ENCODE measurements at regions not wholly inside any gene's neighbourhood (a gene's known extent, or its start where the extent isn't known, plus 50 kb on each side); places are given as distances from the start of the nearest gene placed in this dataset.

DNA sequence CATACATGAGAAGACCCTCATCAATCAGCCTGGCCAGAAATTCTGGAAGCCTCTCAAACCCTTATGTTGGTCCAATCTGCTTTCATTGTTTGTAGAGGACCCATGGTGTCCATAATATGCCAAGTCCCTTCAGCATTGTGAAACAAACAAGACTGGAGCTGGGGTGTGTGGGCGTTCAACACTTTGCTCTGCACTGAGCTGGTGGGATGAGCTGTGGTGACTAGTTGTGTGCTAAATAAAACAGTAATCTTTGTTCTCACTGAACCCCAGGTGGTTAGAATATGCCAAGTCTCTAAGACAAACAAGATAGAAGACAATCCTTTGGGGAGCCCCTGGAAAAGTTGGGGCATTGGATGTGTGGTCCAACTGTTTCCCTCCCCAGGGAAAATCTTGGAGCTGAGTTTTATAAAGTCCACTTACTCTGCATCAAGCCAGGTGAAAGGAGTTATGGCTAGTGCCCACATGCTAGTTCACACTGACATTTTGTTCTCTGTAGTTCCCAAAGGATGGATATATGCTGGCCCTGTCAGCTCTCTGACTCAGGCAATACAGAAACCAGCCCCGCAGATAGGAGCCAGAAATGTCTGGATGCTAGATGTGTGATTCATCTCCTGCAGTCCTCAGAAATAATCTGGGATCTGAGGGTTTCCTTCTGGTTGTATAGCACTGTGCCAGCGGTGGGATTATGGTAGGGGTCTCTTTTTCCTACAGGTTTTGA is 260.2 kb downstream of the TMX3 start:
- Histone ChIP-seq H3K9me3 (replicated peaks; ENCODE audit: control insufficient read depth, low read depth, low read length) (no peaks in the 10 kb centered on the region), H3K27me3 (ENCODE audit: control insufficient read depth, insufficient read depth, low read length) (no peaks in the 10 kb centered on the region), H3K36me3 (ENCODE audit: control insufficient read depth, insufficient read depth, low read length) (no peaks in the 10 kb centered on the region), H3K4me1 (ENCODE audit: control insufficient read depth, insufficient read depth, low read length) (no peaks in the 10 kb centered on the region), H3K4me3 (ENCODE audit: low read length) (no peak overlapping the region), H3K27ac (ENCODE audit: low read length) (no peak overlapping the region)
- 58% methylated on average over 2 of the region's 3 CpGs for WGBS (ENCODE audit: insufficient coverage)
- DNase-seq: no peak

DNA sequence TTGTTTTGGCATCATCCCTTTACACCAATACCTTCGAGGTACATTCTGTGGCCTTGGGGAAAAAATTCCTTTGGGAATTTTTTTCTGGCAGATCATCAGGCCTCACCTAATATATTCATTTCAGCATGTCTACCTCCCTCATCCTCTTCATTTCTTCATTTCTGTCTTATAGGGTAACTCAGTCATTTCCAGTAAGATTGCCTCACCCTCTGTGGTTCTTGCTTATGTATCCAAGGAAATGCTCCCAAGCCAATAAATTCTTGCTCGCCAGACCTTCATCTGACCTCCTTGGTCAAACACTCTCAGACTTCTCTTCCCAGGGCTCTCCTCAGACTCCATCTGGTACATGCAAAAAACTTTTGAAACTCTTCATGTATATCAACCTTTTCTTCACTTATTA is 265.6 kb downstream of the TMX3 start:
- no peak overlapping the region for H3K4me3 ChIP-seq (ENCODE audit: low read length)
- no peaks in the 10 kb centered on the region for H3K36me3 ChIP-seq (ENCODE audit: control insufficient read depth, insufficient read depth, low read length)
- H3K27ac ChIP-seq (ENCODE audit: low read length): no peak overlapping the region
- no peak for DNase-seq
- H3K27me3 ChIP-seq (ENCODE audit: control insufficient read depth, insufficient read depth, low read length): no peaks in the 10 kb centered on the region
- no peaks in the 10 kb centered on the region for H3K9me3 ChIP-seq (replicated peaks; ENCODE audit: control insufficient read depth, low read depth, low read length)
- 62% methylated on average over 2 of the region's 2 CpGs for WGBS (ENCODE audit: insufficient coverage)
- no peaks in the 10 kb centered on the region for H3K4me1 ChIP-seq (ENCODE audit: control insufficient read depth, insufficient read depth, low read length)

DNA sequence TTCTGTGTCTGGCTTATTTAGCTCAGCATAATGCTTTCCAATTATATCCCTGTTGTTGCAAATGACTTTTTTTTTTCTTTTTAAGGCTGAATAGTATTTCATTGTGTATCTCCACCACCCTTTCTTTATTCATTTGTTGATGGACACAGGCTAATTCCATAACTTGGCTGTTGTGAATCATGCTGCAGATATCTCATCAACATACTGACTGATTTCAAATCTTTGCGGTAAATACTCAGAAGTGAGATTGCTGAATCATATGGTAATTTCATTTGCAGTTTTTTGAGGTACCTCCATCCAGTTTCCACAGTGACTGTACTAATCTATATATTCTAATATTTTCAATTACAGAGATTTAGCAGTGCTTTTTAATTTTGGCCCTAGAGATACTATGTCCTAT is 266.2 kb downstream of the TMX3 start:
- no peaks in the 10 kb centered on the region for H3K4me1 ChIP-seq (ENCODE audit: control insufficient read depth, insufficient read depth, low read length)
- WGBS (ENCODE audit: insufficient coverage): no CpG with 5 or more reads among the region's 1 CpG
- H3K27me3 ChIP-seq (ENCODE audit: control insufficient read depth, insufficient read depth, low read length): no peaks in the 10 kb centered on the region
- no peaks in the 10 kb centered on the region for H3K9me3 ChIP-seq (replicated peaks; ENCODE audit: control insufficient read depth, low read depth, low read length)
- H3K27ac ChIP-seq (ENCODE audit: low read length): no peak overlapping the region
- H3K36me3 ChIP-seq (ENCODE audit: control insufficient read depth, insufficient read depth, low read length): no peaks in the 10 kb centered on the region
- H3K4me3 ChIP-seq (ENCODE audit: low read length): no peak overlapping the region
- no peak for DNase-seq

DNA sequence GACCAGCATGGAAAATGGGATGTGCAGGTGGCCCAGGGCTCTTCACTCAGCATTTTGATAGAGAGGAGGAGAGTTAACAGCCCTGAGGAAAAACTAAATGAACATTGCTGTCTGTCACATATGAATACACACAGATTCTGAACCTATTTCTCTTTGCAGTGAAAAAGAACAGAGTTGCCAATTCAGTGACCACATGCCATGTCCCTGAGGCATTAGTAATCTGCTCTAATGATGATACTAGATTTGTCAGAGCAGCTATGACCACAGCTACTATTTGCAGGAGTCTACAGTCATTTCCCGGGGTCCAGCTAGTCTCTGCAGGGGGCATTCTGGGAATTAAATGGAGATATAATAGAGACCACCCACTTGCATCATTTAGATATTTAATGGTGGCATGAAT is 267.6 kb downstream of the TMX3 start:
- H3K27me3 ChIP-seq (ENCODE audit: control insufficient read depth, insufficient read depth, low read length): no peaks in the 10 kb centered on the region
- no peaks in the 10 kb centered on the region for H3K4me1 ChIP-seq (ENCODE audit: control insufficient read depth, insufficient read depth, low read length)
- no peak overlapping the region for H3K27ac ChIP-seq (ENCODE audit: low read length)
- no peak for DNase-seq
- H3K36me3 ChIP-seq (ENCODE audit: control insufficient read depth, insufficient read depth, low read length): no peaks in the 10 kb centered on the region
- WGBS (ENCODE audit: insufficient coverage): no CpG with 5 or more reads among the region's 1 CpG
- H3K4me3 ChIP-seq (ENCODE audit: low read length): no peak overlapping the region
- no peaks in the 10 kb centered on the region for H3K9me3 ChIP-seq (replicated peaks; ENCODE audit: control insufficient read depth, low read depth, low read length)

DNA sequence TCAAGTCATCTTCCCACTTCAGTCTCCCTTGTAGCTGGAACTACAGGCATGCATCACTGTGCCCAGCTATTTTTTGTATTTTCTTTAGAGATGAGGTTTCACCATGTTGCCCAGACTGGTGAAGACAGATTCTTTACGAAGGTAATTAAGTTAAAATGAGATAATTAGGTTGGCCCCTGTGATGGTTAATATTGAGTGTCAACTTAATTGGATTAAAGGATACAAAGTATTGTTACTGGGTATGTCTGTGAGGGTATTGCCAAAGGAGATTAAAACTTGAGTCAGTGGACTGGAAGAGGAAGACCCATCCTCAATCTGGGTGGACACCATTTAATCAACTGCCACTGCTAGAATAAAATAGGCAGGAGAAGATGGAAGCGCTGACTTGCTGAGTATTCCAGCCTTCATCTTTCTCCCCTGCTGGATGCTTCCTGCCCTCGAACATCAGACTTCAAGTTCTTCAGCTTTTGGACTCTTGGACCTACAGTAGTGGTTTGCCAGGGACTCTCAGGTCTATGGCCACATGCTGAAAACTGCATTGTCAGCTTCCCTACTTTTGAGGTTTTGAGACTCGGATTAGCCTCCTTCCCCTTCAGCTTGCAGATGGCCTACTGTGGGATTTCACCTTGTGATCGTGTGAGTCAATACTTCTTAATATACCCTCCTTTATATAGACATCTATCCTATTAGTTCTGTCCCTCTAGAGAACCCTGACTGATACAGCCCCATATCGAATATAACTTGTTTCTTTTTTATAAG is 269.1 kb downstream of the TMX3 start:
- no peak overlapping the region for H3K27ac ChIP-seq (ENCODE audit: low read length)
- no peaks in the 10 kb centered on the region for H3K36me3 ChIP-seq (ENCODE audit: control insufficient read depth, insufficient read depth, low read length)
- no peaks in the 10 kb centered on the region for H3K9me3 ChIP-seq (replicated peaks; ENCODE audit: control insufficient read depth, low read depth, low read length)
- H3K4me1 ChIP-seq (ENCODE audit: control insufficient read depth, insufficient read depth, low read length): no peaks in the 10 kb centered on the region
- no peak for DNase-seq
- H3K27me3 ChIP-seq (ENCODE audit: control insufficient read depth, insufficient read depth, low read length): no peaks in the 10 kb centered on the region
- no peak overlapping the region for H3K4me3 ChIP-seq (ENCODE audit: low read length)
- WGBS (ENCODE audit: insufficient coverage): 86% methylated on average over 5 of the region's 6 CpGs

GRCh38 chr18:68445136-68445535 is 269.8 kb downstream of the TMX3 start:
- Histone ChIP-seq H3K27ac (ENCODE audit: low read length) (no peak overlapping the region), H3K9me3 (replicated peaks; ENCODE audit: control insufficient read depth, low read depth, low read length) (no peaks in the 10 kb centered on the region), H3K27me3 (ENCODE audit: control insufficient read depth, insufficient read depth, low read length) (no peaks in the 10 kb centered on the region), H3K36me3 (ENCODE audit: control insufficient read depth, insufficient read depth, low read length) (no peaks in the 10 kb centered on the region), H3K4me1 (ENCODE audit: control insufficient read depth, insufficient read depth, low read length) (no peaks in the 10 kb centered on the region), H3K4me3 (ENCODE audit: low read length) (no peak overlapping the region)
- 82% methylated on average over 2 of the region's 4 CpGs for WGBS (ENCODE audit: insufficient coverage)
- DNase-seq: no peak

GRCh38 chr18:68441241-68441640 is 273.7 kb downstream of the TMX3 start:
- no peaks in the 10 kb centered on the region for H3K27me3 ChIP-seq (ENCODE audit: control insufficient read depth, insufficient read depth, low read length)
- no peaks in the 10 kb centered on the region for H3K36me3 ChIP-seq (ENCODE audit: control insufficient read depth, insufficient read depth, low read length)
- WGBS (ENCODE audit: insufficient coverage): 50% methylated on average over 1 of the region's 3 CpGs
- peaks cover 3% of the 10 kb centered on the region for H3K4me1 ChIP-seq (ENCODE audit: control insufficient read depth, insufficient read depth, low read length)
- no peak for DNase-seq
- H3K4me3 ChIP-seq (ENCODE audit: low read length): no peak overlapping the region
- H3K9me3 ChIP-seq (replicated peaks; ENCODE audit: control insufficient read depth, low read depth, low read length): no peaks in the 10 kb centered on the region
- no peak overlapping the region for H3K27ac ChIP-seq (ENCODE audit: low read length)

DNA sequence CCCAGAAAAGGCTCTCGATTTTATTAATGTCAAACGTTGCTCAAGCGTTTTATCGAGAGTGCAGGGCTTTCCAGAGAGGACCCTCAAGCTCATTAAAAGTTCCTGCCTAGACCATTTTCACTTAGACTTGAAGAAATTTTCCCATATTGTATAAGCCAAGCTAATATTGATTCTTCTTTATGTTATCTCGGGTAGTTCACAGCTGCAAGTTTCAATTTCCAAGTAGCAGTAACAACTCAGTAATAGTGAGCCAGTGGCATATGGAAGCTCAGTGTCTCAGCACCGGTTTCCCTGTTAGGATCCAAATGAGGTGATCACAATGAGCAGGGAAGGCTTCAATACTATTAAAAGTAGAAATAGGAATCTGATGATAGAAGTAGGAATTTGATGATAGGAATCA is 274.5 kb downstream of the TMX3 start:
- H3K27ac ChIP-seq (ENCODE audit: low read length): no peak overlapping the region
- H3K9me3 ChIP-seq (replicated peaks; ENCODE audit: control insufficient read depth, low read depth, low read length): no peaks in the 10 kb centered on the region
- no peak for DNase-seq
- H3K27me3 ChIP-seq (ENCODE audit: control insufficient read depth, insufficient read depth, low read length): no peaks in the 10 kb centered on the region
- H3K36me3 ChIP-seq (ENCODE audit: control insufficient read depth, insufficient read depth, low read length): no peaks in the 10 kb centered on the region
- peaks cover 3% of the 10 kb centered on the region for H3K4me1 ChIP-seq (ENCODE audit: control insufficient read depth, insufficient read depth, low read length)
- no peak overlapping the region for H3K4me3 ChIP-seq (ENCODE audit: low read length)
- WGBS (ENCODE audit: insufficient coverage): 79% methylated on average over 4 of the region's 6 CpGs

DNA sequence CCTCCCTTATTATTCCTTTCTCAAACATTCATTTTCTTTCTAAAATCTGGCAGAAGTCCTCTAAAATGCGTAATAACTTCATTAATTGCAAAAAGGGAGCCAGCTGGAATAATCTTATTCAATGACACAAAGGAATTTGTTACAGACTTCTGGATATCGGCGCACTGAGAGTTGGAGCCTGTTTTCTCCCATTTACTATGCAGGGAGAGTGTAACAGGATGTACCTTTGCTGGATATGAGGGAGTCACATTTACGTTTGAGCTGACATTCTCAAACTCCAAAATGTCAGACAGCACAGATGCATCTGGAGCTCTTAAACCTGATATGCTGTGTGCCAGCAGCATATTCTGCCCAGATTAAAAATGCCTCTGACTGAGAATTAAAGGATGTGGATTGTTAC is 275.3 kb downstream of the TMX3 start:
- DNase-seq: peak; percentile 11
- WGBS (ENCODE audit: insufficient coverage): 80% methylated on average over 1 of the region's 4 CpGs
- Histone ChIP-seq H3K9me3 (replicated peaks; ENCODE audit: control insufficient read depth, low read depth, low read length) (no peaks in the 10 kb centered on the region), H3K27ac (ENCODE audit: low read length) (no peak overlapping the region), H3K36me3 (ENCODE audit: control insufficient read depth, insufficient read depth, low read length) (no peaks in the 10 kb centered on the region), H3K4me1 (ENCODE audit: control insufficient read depth, insufficient read depth, low read length) (peaks cover 3% of the 10 kb centered on the region), H3K4me3 (ENCODE audit: low read length) (no peak overlapping the region), H3K27me3 (ENCODE audit: control insufficient read depth, insufficient read depth, low read length) (no peaks in the 10 kb centered on the region)

DNA sequence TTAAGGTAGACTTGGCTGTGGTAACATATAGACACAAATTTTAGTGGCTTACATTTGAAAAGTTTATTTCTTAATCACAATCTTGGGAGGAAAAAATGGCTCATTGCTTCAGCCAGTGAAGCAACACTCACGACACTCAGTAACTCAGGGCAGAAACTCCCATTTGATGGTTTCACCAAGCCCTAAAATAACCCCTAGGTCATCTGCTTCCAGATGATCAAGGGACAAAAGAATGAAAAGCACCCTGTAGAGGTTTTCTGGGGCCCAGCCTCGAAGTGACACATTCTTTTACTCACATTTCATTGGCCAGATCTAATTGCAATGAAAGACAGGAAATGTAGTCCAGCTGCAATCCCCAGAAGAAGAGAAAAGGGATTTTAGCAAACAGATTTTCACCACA is 275.9 kb downstream of the TMX3 start:
- 40% methylated on average over 1 of the region's 2 CpGs for WGBS (ENCODE audit: insufficient coverage)
- Histone ChIP-seq H3K27me3 (ENCODE audit: control insufficient read depth, insufficient read depth, low read length) (no peaks in the 10 kb centered on the region), H3K4me3 (ENCODE audit: low read length) (no peak overlapping the region), H3K36me3 (ENCODE audit: control insufficient read depth, insufficient read depth, low read length) (no peaks in the 10 kb centered on the region), H3K27ac (ENCODE audit: low read length) (no peak overlapping the region), H3K9me3 (replicated peaks; ENCODE audit: control insufficient read depth, low read depth, low read length) (no peaks in the 10 kb centered on the region), H3K4me1 (ENCODE audit: control insufficient read depth, insufficient read depth, low read length) (peaks cover 3% of the 10 kb centered on the region)
- DNase-seq: peak; percentile 16

All from muscle of leg (tissue), 3 donors.